ENCODE measurements at regions not wholly inside any gene's neighbourhood (a gene's known extent, or its start where the extent isn't known, plus 50 kb on each side); places are given as distances from the start of the nearest gene placed in this dataset.

GRCh38 chr6:92196325-92196724 lies 1223.0 kb downstream of the EPHA7 start:
- H3K27ac ChIP-seq (ENCODE audit: control insufficient read depth, insufficient read depth): no peak overlapping the region
- intact Hi-C loops (cut with micrococcal nuclease; ENCODE audit: unreplicated experiment) (no loop called here), in situ Hi-C loops (cut with MboI) (no loop called here)
- H3K4me2 ChIP-seq (ENCODE audit: control insufficient read depth, insufficient read depth): no peak overlapping the region
- H4K20me1 ChIP-seq (ENCODE audit: control insufficient read depth, insufficient read depth): no peaks in the 10 kb centered on the region
- no peak overlapping the region for H3K4me3 ChIP-seq
- H3K9ac ChIP-seq (ENCODE audit: control insufficient read depth, insufficient read depth, low read length): no peak overlapping the region
- no peak for TF ChIP-seq SUPT20H (IDR thresholded peaks at IDR 0.05; ENCODE audit: borderline replicate concordance, control insufficient read depth, low read depth, low read length)
- TF ChIP-seq STAT1 (conservative IDR thresholded peaks at IDR 0.05): no peak
- no peak for TF ChIP-seq IRF4 (IDR thresholded peaks at IDR 0.05; ENCODE audit: low read depth, low read length)
- no peak for TF ChIP-seq POLR2AphosphoS5 (IDR thresholded peaks at IDR 0.05; ENCODE audit: low read length)
- no peak for TF ChIP-seq MXI1 (IDR thresholded peaks at IDR 0.05; ENCODE audit: low read depth, low read length)
- TF ChIP-seq YY1 (IDR thresholded peaks at IDR 0.05; ENCODE audit: low read depth, low read length): no peak
- TF ChIP-seq MTA2 (IDR thresholded peaks at IDR 0.05; ENCODE audit: low read depth): no peak
- TF ChIP-seq MYC (IDR thresholded peaks at IDR 0.05; ENCODE audit: insufficient read depth, insufficient read length, insufficient replicate concordance, low read length, severe bottlenecking): no peak
- no peaks in the 10 kb centered on the region for H3K27me3 ChIP-seq (replicated peaks in 1 of 2; ENCODE audit: control insufficient read depth in 2 of 2, insufficient read depth in 2 of 2, low read length in 1 of 2)
- ChIA-PET CTCF (no interaction called here), POLR2A (no interaction called here), SMC1A (ENCODE audit: uncharacterized antibody, unreplicated experiment) (interaction anchor here (0.9 to 1.9 kb wide), 4 partner anchors 9 to 64 kb away, joined by 3 to 6 read pairs (median 4); no protein-coding TSS in a partner anchor), RAD21 (ENCODE audit: unreplicated experiment) (interaction anchor here (1.3 kb wide), 1 partner anchor 20 kb away, joined by 3 read pairs; no protein-coding TSS in a partner anchor)
- no TSS peak for BruUV-seq (replicated peaks)
- no peaks in the 10 kb centered on the region for H3K9me3 ChIP-seq (replicated peaks; ENCODE audit: control insufficient read depth, insufficient read depth, low read length)
- no peak overlapping the region for H2AFZ ChIP-seq (ENCODE audit: control insufficient read depth, low read depth, low read length)
- FAIRE-seq (no peak), ATAC-seq (no peak), DNase-seq (ENCODE audit: low read depth, low spot score) (no peak)
- 2% methylated on average over 2 of the region's 2 CpGs for WGBS (ENCODE audit: insufficient coverage, insufficient replicate concordance, low lambda C conversion rate, missing lambda C conversion rate)
- H3K36me3 ChIP-seq (ENCODE audit: control insufficient read depth in 2 of 2, insufficient read depth in 2 of 2, low read length in 1 of 2): no peaks in the 10 kb centered on the region
- no peaks in the 10 kb centered on the region for H3K4me1 ChIP-seq (ENCODE audit: control insufficient read depth, insufficient read depth, low read length)
- H3K79me2 ChIP-seq (ENCODE audit: control insufficient read depth, insufficient read depth, low read length): no peaks in the 10 kb centered on the region

GRCh38 chr6:92195796-92196195 lies 1223.6 kb downstream of the EPHA7 start:
- CTCF ChIA-PET: interaction anchor here (1.3 kb wide), 1 partner anchor 74 kb away, joined by 5 read pairs; no protein-coding TSS in a partner anchor
- no peaks in the 10 kb centered on the region for H3K27me3 ChIP-seq (replicated peaks in 1 of 2; ENCODE audit: control insufficient read depth in 2 of 2, insufficient read depth in 2 of 2, low read length in 1 of 2)
- H3K79me2 ChIP-seq (ENCODE audit: control insufficient read depth, insufficient read depth, low read length): no peaks in the 10 kb centered on the region
- 17% methylated on average over 5 of the region's 5 CpGs for WGBS (ENCODE audit: insufficient coverage, insufficient replicate concordance, low lambda C conversion rate, missing lambda C conversion rate)
- in situ Hi-C loops (cut with MboI) (no loop called here), intact Hi-C loops (cut with micrococcal nuclease; ENCODE audit: unreplicated experiment) (no loop called here)
- FAIRE-seq: no peak
- RAD21 ChIA-PET (ENCODE audit: unreplicated experiment): interaction anchor here (1.3 kb wide), 1 partner anchor 20 kb away, joined by 3 read pairs; no protein-coding TSS in a partner anchor
- no peak for ATAC-seq
- H3K9me3 ChIP-seq (replicated peaks; ENCODE audit: control insufficient read depth, insufficient read depth, low read length): no peaks in the 10 kb centered on the region
- H3K4me3 ChIP-seq: no peak overlapping the region
- POLR2A ChIA-PET: no interaction called here
- SMC1A ChIA-PET (ENCODE audit: uncharacterized antibody, unreplicated experiment): interaction anchor here (0.9 to 1.8 kb wide), 5 partner anchors 12 to 70 kb away, joined by 3 to 4 read pairs (median 3); no protein-coding TSS in a partner anchor
- H2AFZ ChIP-seq (ENCODE audit: control insufficient read depth, low read depth, low read length): no peak overlapping the region
- H3K4me2 ChIP-seq (ENCODE audit: control insufficient read depth, insufficient read depth): no peak overlapping the region
- TF ChIP-seq HCFC1 (IDR thresholded peaks at IDR 0.05; ENCODE audit: low read length) (no peak), TCF7 (IDR thresholded peaks at IDR 0.05; ENCODE audit: borderline replicate concordance) (no peak), RUNX3 (IDR thresholded peaks at IDR 0.05; ENCODE audit: low read length) (no peak), RCOR1 (conservative IDR thresholded peaks at IDR 0.05; ENCODE audit: low read depth, low read length) (no peak)
- H3K36me3 ChIP-seq (ENCODE audit: control insufficient read depth in 2 of 2, insufficient read depth in 2 of 2, low read length in 1 of 2): no peaks in the 10 kb centered on the region
- H3K9ac ChIP-seq (ENCODE audit: control insufficient read depth, insufficient read depth, low read length): no peak overlapping the region
- no peaks in the 10 kb centered on the region for H3K4me1 ChIP-seq (ENCODE audit: control insufficient read depth, insufficient read depth, low read length)
- BruUV-seq (replicated peaks): no TSS peak
- H3K27ac ChIP-seq (ENCODE audit: control insufficient read depth, insufficient read depth): no peak overlapping the region
- H4K20me1 ChIP-seq (ENCODE audit: control insufficient read depth, insufficient read depth): no peaks in the 10 kb centered on the region
- no peak for DNase-seq (ENCODE audit: low read depth, low spot score)

Data from GM12878 (cell line).